K562 (cell line): ENCODE measurements at regions not wholly inside any gene's neighbourhood (a gene's known extent, or its start where the extent isn't known, plus 50 kb on each side); places are given as distances from the start of the nearest gene placed in this dataset.

ENCODE experiments used
- ATAC-seq: fragments of 200-7000 bp; cut with Tn5 transposase; 3 replicates; pipeline ENCODE4 v1.9.1; 2020; ENCODE audit warnings: moderate library complexity
- BruUV-seq: library from RNA; stranded (reverse); fragments of 400-500 nt; replicated peaks from 2 replicates; lab custom pipeline; 2021; lab: Mats Ljungman, UMichigan
- CTCF ChIA-PET: fragments of 300-600 bp; formaldehyde crosslinking; extraction: SDS; loops from one replicate; lab custom pipeline; 2021; ENCODE audit warnings: low intra/inter-chr PET ratio; lab: Yijun Ruan, JAX
- POLR2A ChIA-PET: fragments of 300-600, 350-650 bp; sonication (Branson Sonifier 250); formaldehyde crosslinking; extraction: SDS; loops from one replicate; lab custom pipeline; 2021; ENCODE audit warnings: antibody characterized with exemption, inconsistent platforms; lab: Yijun Ruan, JAX
- DNase-seq, 4 experiments: peaks; one replicate each; pipeline versions ENCODE4 v3.0.0 to v3.0.0-alpha.2; 2011 to 2018; ENCODE audit warnings: low spot score in 3 of 4, mixed read lengths in 3 of 4; ENCODE audit errors: extremely low read depth in 1 of 4
- FAIRE-seq: peaks from 2 replicates; lab custom pipeline; 2011; peaks lifted over from hg19 to GRCh38; lab: Jason Lieb, UNC
- H2AFZ ChIP-seq: 2 replicates; pipeline ENCODE4 v1.6.0; 2011; ENCODE audit warnings: low read depth, low read length, control low read depth, inconsistent platforms
- H3K27ac ChIP-seq: fragments of 200-600 bp; 3 replicates; pipeline ENCODE4 v1.8.0; 2011; ENCODE audit warnings: low read depth, mild to moderate bottlenecking, control low read depth, inconsistent platforms, low read length, moderate library complexity, mixed read lengths; ENCODE audit errors: extremely low read depth
- H3K27me3 ChIP-seq, 2 experiments: fragments of 300-600 bp in 1 of 2; 2 replicates in 1 of 2; 3 replicates in 1 of 2; pipeline versions ENCODE4 v1.6.0 to v1.8.0; 2011; ENCODE audit warnings: inconsistent platforms in 2 of 2, low read length in 2 of 2, mild to moderate bottlenecking in 1 of 2, mixed read lengths in 1 of 2, moderate library complexity in 1 of 2; ENCODE audit not compliant: control insufficient read depth in 2 of 2, insufficient read depth in 2 of 2
- H3K36me3 ChIP-seq: fragments of 300-600 bp; 3 replicates; pipeline ENCODE4 v1.8.0; 2011; ENCODE audit warnings: mild to moderate bottlenecking, low read length, inconsistent platforms; ENCODE audit not compliant: control insufficient read depth, insufficient read depth
- H3K4me1 ChIP-seq, 2 experiments: fragments of 200-600 bp in 1 of 2; replicated peaks in 1 of 2; 2 replicates in 1 of 2; 3 replicates in 1 of 2; pipeline versions ENCODE4 v1.5.1 to v1.8.0; 2011; ENCODE audit warnings: inconsistent platforms in 2 of 2, low read length in 2 of 2, mild to moderate bottlenecking in 1 of 2, mixed read lengths in 1 of 2, moderate library complexity in 1 of 2; ENCODE audit not compliant: control insufficient read depth in 2 of 2, insufficient read depth in 2 of 2
- H3K4me2 ChIP-seq: 2 replicates; pipeline ENCODE4 v1.6.1; 2011; ENCODE audit warnings: low read length, control low read depth, inconsistent platforms, mixed read lengths; ENCODE audit not compliant: insufficient read depth
- H3K4me3 ChIP-seq: fragments of 200-600 bp; sonication (generic), shearing (Covaris generic); 2 replicates; pipeline ENCODE4 v1.5.1; 2016; ENCODE audit warnings: control low read depth, inconsistent platforms
- H3K79me2 ChIP-seq: fragments of 200-600 bp; 3 replicates; pipeline ENCODE4 v1.8.0; 2011; ENCODE audit warnings: low read length, inconsistent platforms; ENCODE audit not compliant: control insufficient read depth, insufficient read depth
- H3K9ac ChIP-seq, 2 experiments: 2 replicates each; pipeline versions ENCODE4 v1.6.0 to v1.6.1; 2011; ENCODE audit warnings: low read depth in 2 of 2, low read length in 2 of 2, control low read depth in 1 of 2, inconsistent platforms in 1 of 2, mild to moderate bottlenecking in 1 of 2, mixed read lengths in 1 of 2; ENCODE audit not compliant: insufficient read depth in 1 of 2
- H3K9me1 ChIP-seq: one replicate; pipeline ENCODE4 v1.6.0; 2011; ENCODE audit warnings: inconsistent platforms, mild to moderate bottlenecking, low read length, moderate library complexity; ENCODE audit not compliant: control insufficient read depth, insufficient read depth
- H3K9me3 ChIP-seq: replicated peaks from 2 replicates; pipeline ENCODE4 v1.5.1; 2011; ENCODE audit warnings: low read depth, low read length, inconsistent platforms; ENCODE audit not compliant: control insufficient read depth, insufficient read depth
- H4K20me1 ChIP-seq: replicated peaks from 2 replicates; pipeline ENCODE4 v1.6.1; 2011; ENCODE audit warnings: low read length, inconsistent platforms, mixed read lengths; ENCODE audit not compliant: control insufficient read depth, insufficient read depth
- E2F3 ChIP-seq: fragments of 250-450 bp; sonication (Bioruptor Pico); IDR thresholded peaks from 2 replicates; pipeline ENCODE4 v1.4.0; 2020; ENCODE audit warnings: mild to moderate bottlenecking
- ELF2 ChIP-seq: fragments of 250-450 bp; sonication (Bioruptor Pico); IDR thresholded peaks from 2 replicates; pipeline ENCODE4 v1.5.0; 2021; ENCODE audit warnings: mild to moderate bottlenecking
- ELF4 ChIP-seq: fragments of 450-650 bp; formaldehyde crosslinking; IDR thresholded peaks from 2 replicates; pipeline ENCODE4 v1.4.0; 2022; ENCODE audit warnings: missing genetic modification characterization
- GATAD2B ChIP-seq: fragments of 450-650 bp; IDR thresholded peaks from 2 replicates; pipeline ENCODE4 v1.6.1; 2017; ENCODE audit warnings: mild to moderate bottlenecking, borderline replicate concordance
- HDAC8 ChIP-seq: fragments of 450-650 bp; IDR thresholded peaks from 2 replicates; pipeline ENCODE4 v1.6.1; 2016; ENCODE audit warnings: mild to moderate bottlenecking, missing genetic modification characterization, moderate library complexity, missing compliant biosample characterization
- KDM5B ChIP-seq: fragments of 200-600 bp; sonication (generic); IDR thresholded peaks from 2 replicates; pipeline ENCODE4 v1.6.1; 2012; ENCODE audit warnings: low read depth, mild to moderate bottlenecking, moderate library complexity, low read length, control low read depth, inconsistent platforms; ENCODE audit not compliant: insufficient replicate concordance
- PCBP2 ChIP-seq: fragments of 200-400 bp; formaldehyde crosslinking; IDR thresholded peaks from 2 replicates; pipeline ENCODE4 v1.6.1; 2018; ENCODE audit warnings: low read length, low read depth, mild to moderate bottlenecking, moderate library complexity; ENCODE audit not compliant: poor library complexity, severe bottlenecking
- TAF7 ChIP-seq: fragments of 450-650 bp; IDR thresholded peaks from 2 replicates; pipeline ENCODE4 v1.6.1; 2016; ENCODE audit warnings: missing genetic modification characterization, missing compliant biosample characterization
- ZBTB34 ChIP-seq: fragments of 250-450 bp; sonication (Bioruptor Pico); IDR thresholded peaks from 2 replicates; pipeline ENCODE4 v1.8.0; 2021; ENCODE audit warnings: mild to moderate bottlenecking, moderate library complexity
- ZNF3 ChIP-seq: fragments of 250-450 bp; sonication (Bioruptor Pico); IDR thresholded peaks from 2 replicates; pipeline ENCODE4 v1.5.0; 2021; ENCODE audit warnings: mild to moderate bottlenecking, moderate library complexity
- WGBS: fragments of 100-300 bp; shearing (Covaris generic); methylation state at CpG from one replicate; pipeline ENCODE4 v1.1.6; 2016; ENCODE audit warnings: low coverage, mixed read lengths; ENCODE audit not compliant: insufficient coverage; ENCODE audit errors: missing lambda C conversion rate; 5-methylcytosine and 5-hydroxymethylcytosine counted together
- in situ Hi-C: fragments of 300-500 bp; cut with MboI; formaldehyde crosslinking; loops from 4 replicates; pipeline ENCODE4 v1.15.0; 2018; ENCODE audit warnings: inconsistent platforms, mixed read lengths
- intact Hi-C: fragments of 100-400 bp; cut with micrococcal nuclease; formaldehyde crosslinking; loops from 2 replicates; pipeline ENCODE4 v1.14.2; 2022

- H3K36me3 ChIP-seq, result no peaks in the 10 kb centered on the region
- 0% methylated on average over 4 of the region's 4 CpGs for WGBS
- POLR2A ChIA-PET, result no interaction called here
- no peak overlapping the region for H2AFZ ChIP-seq
- H3K9me3 ChIP-seq, result no peaks in the 10 kb centered on the region
- no peak overlapping the region for H3K27ac ChIP-seq
- intact Hi-C loops, result no loop called here
- ATAC-seq (no peak), FAIRE-seq (no peak), DNase-seq (no peak)
- no peaks in the 10 kb centered on the region for H3K27me3 ChIP-seq
- CTCF ChIA-PET, result no interaction called here
- H3K4me2 ChIP-seq, result no peak overlapping the region
- no peaks in the 10 kb centered on the region for H3K79me2 ChIP-seq
- no peaks in the 10 kb centered on the region for H3K4me1 ChIP-seq
- BruUV-seq, result no TSS peak
- in situ Hi-C loops, result no loop called here
- no peak overlapping the region for H3K9ac ChIP-seq
- no peak overlapping the region for H3K4me3 ChIP-seq
- no peaks in the 10 kb centered on the region for H3K9me1 ChIP-seq
- H4K20me1 ChIP-seq, result no peaks in the 10 kb centered on the region
- no peak for TF ChIP-seq E2F3 (CRISPR knock-in tag)
- TF ChIP-seq ZBTB34, result no peak
- no peak for TF ChIP-seq ELF4 (CRISPR knock-in tag)
- no peak for TF ChIP-seq ELF2 (CRISPR knock-in tag)
- no peak for TF ChIP-seq HDAC8 (tag)
- TF ChIP-seq KDM5B, result no peak
- TF ChIP-seq PCBP2, result no peak
- TF ChIP-seq TAF7 (tag), result no peak
- no peak for TF ChIP-seq ZNF3 (CRISPR knock-in tag)
- no peak for TF ChIP-seq GATAD2B
Observed at GRCh38 chr1:83805921-83806320, 193.0 kb downstream of the TTLL7 start.
